HG02642 (cell line): ENCODE measurements at regions not wholly inside any gene's neighbourhood (a gene's known extent, or its start where the extent isn't known, plus 50 kb on each side); places are given as distances from the start of the nearest gene placed in this dataset.

Experiments used
- ATAC-seq: cut with Tn5 transposase; IDR thresholded peaks from one replicate; pipeline ENCODE4 v1.9.1; 2021; ENCODE audit warnings: mild to moderate bottlenecking; ENCODE audit not compliant: unreplicated experiment, poor library complexity

GRCh38 chr7:121810831-121811672 lies 61.9 kb upstream of the PTPRZ1 start:
- ATAC-seq: no peak

GRCh38 chr7:121807078-121807477 lies 65.9 kb upstream of the PTPRZ1 start:
- ATAC-seq: no peak

DNA sequence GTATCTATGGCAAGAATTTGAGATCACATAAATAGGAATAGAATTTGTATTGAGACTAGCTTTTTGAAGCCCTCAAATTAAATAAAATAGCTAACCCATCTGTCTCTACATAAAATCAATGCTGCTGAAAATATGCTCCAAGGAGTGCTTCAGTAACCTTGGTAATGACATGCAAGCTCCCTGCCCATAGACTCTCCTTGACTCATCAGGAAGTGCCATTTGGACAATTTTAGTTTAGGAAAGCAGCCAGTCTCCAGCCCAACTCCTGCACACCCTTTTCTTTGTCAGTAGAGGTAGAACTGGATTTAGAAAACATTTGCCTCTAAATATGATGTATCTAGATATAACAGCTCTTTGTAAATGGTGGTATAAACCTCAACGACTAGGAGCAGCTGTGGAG lies 69.9 kb upstream of the PTPRZ1 start:
- ATAC-seq: no peak

GRCh38 chr7:121800916-121801675 lies 71.9 kb upstream of the PTPRZ1 start:
- no peak for ATAC-seq

- ATAC-seq: no peak
Measured at GRCh38 chr7:121798896-121799295, 74.1 kb upstream of the PTPRZ1 start.

DNA sequence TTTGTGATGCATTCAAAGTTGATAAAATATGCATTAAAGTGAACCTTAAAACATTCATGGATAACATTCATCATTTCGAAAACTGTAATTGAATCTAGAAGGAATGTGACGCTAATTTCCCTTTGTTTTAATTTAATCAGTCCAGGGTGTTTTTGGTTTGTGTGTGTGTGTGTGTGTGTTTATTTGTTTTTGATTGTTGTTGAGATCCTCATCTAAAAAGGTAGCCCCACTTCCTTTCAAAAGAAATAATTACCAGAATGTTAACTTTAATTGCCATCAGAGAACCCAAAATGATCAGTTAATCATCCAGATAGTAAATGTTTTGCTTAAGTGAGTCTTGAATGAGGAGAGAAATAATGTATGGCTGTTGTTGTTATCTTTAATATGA lies 74.5 kb upstream of the PTPRZ1 start:
- no peak for ATAC-seq

GRCh38 chr7:121797657-121798452 lies 75.1 kb upstream of the PTPRZ1 start:
- no peak for ATAC-seq

DNA sequence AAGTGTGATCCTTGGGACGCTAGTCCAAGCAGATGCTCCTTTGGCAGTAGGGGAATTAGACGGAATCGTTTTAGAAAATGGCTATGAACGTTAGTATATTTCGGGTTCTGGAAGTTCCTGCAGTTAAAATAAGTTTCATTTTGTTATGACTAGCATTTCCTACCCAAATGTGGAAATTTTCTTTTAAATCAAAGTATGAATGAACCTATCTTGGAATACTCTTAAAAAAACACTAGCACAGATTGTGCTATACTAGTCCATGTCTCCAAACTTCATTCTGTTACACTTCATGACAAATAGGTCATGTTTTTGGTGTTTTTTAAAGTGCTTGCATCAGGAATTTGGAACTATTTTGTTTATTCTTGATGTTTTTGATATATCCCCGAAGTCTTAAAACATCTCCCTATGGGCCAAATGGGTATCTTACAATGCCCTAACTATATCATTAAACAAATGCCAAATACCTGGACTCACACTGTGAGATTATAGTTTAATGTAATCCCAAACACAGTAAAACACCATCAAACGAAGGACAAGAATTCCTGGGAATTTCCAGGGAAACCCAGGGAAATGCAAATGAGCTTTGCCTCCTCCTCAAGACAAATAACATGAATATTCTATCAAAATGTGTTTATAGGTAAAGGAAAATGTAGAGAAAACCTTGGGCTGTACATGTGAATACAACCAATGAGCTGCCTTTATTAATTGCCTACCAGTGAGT lies 75.9 kb upstream of the PTPRZ1 start:
- ATAC-seq: no peak

- no peak for ATAC-seq
Measured at GRCh38 chr7:121796381-121796780, 76.6 kb upstream of the PTPRZ1 start.

DNA sequence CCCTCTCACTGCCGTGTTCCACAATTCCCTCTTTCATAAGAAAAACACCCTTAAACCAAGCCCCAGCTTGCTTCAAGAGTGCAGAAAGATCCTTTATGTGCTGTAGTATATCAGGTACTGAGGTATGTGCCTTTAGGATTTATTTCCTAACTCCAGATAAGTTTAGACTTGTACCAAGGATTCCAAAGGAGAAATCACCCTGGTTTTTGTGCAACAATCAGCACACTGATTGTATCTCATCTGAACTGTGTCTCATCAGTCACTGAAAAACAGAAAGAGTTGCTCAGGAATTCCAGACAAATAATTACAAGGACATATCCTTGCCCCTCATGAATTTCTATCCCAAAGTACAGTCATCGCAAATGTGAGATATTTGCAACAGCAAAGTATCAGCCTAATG lies 77.2 kb upstream of the PTPRZ1 start:
- ATAC-seq: no peak

- ATAC-seq: no peak
Measured at GRCh38 chr7:121793716-121794115, 79.2 kb upstream of the PTPRZ1 start.

DNA sequence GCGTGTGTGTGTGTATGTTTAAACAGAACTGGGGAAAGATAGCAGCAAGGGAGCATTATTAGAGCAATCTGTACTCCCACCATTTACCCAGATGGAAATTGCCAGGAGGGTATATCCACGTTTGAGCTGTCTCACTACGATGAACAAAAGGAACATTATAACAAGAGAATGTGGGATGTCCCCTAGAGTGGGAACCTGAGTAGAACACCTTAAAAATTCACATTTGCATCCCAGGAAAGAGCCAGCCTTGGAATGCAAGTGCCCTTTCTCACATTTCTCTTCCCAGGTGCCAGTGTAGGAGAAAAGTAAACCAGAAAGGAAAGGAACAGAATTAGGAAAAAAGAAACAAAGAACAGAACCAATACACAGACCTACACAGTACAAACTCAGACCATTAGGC lies 95.3 kb upstream of the PTPRZ1 start:
- ATAC-seq: no peak

DNA sequence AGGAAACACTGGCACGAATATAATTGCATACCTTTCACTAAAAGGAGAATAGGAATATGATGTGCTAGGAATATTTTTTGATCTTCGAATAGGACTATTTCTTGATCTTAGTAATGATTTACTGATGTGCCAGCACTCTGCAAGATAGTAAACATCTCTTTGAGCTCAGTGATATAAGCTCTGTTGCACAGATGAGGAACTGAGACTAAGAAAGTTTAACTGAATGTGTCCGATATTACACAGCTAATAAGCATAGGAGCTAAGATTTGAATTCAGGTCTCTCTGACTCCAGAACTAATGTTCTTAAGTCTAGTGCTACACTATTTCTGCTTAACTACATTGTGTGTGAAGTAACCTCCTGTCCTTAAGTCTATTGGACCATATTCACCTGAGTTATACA lies 98.4 kb upstream of the PTPRZ1 start:
- ATAC-seq: no peak

DNA sequence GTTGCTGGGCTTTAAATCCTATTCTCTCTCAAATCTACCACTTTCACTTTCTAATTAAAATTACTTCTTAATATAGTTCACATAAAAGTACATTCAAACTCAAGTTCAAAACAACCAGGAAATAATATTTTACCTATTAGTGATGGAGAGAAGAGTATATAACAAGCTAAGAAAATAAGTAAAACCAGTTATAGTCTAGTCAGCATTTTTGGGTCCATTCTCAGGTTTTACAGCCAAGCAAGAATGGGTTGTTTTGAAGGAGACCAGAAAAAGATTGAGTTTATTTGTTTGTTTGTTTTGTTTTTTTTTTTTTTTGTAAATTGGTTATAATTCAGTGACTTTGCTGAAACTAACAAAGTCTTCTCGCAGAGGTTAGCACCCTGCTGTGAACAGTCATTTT lies 106.3 kb upstream of the PTPRZ1 start:
- ATAC-seq: no peak

DNA sequence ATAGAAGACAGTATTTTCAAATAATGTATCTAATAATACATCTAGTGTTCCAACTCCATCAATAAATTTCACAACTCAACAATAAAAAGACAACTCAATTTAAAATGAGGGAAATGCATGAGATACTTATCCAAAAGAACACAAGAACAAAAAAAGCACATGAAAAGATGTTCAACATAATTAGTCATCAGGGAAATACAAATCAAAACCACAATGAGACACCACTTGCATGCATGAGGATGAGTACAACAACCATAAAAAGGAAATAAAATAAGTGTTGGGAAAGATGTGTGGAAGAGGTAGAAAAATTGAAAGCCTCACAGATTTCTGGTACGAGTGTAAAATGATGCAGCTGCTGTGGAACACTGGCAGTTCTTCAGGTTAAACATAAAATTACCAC lies 111.6 kb upstream of the PTPRZ1 start:
- no peak for ATAC-seq

DNA sequence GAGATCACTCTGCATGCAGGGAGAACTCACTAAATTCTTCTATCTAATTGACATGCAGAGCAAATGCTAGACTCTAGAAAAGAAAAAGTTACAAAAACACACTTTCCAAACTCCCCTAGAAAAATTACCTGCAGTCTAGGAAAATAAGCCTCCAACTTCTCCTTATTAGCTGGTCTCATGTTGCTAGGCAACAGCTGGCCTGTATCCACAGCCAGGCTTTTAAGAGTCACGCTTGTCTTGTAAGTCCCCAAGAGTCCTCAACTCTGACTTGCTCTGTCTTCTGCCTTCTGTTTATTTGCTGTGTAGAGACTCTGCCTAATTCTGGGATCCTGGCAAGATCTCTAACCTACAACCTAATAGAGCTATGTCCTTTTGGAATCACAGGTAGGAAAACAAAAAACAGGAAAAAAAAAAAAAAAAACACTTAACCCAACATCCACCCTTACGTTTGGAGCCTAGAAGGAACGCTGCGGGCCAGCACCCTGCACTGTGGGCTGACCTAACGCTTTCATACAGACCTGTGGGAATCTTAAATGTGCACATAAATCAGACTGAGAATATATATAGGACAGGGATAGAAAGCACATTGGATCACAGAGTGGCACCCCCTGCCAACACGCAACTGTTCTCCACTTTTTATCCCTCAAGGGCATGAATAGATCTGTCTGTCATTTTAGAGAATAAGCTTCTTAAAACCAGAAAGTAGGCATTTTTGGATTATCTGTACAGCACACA lies 117.0 kb upstream of the PTPRZ1 start:
- ATAC-seq: no peak

DNA sequence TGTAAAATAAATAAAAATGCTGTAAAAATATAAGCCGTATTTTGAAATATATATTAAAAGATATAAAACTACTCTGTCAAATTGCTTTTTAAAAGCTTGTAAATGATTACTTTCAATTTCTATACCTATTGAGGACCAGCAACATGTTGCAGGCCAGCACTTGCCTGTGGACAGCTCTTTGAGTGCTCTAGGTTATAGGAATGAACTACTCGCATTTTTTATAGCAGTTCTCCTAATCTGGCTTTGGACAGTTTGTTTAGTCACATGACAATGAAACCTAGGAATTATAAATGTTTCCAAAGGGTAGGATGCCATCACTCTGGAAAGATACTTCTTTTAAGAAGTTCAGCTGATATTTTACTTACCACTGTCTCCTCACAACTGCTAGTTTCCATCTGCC lies 117.7 kb upstream of the PTPRZ1 start:
- no peak for ATAC-seq

- ATAC-seq: no peak
Measured at GRCh38 chr7:121753944-121754343, 119.0 kb upstream of the PTPRZ1 start.

- no peak for ATAC-seq
Measured at GRCh38 chr7:121752706-121753105, 120.3 kb upstream of the PTPRZ1 start.

- ATAC-seq: no peak
Measured at GRCh38 chr7:121748546-121748945, 124.4 kb upstream of the PTPRZ1 start.
